ENCODE measurements at regions not wholly inside any gene's neighbourhood (a gene's known extent, or its start where the extent isn't known, plus 50 kb on each side); places are given as distances from the start of the nearest gene placed in this dataset.
"Not testable (repeated sequence)": the region's sequence is repeated elsewhere in the genome, so short reads cannot be mapped to it uniquely, and the experiment has no call there.

GRCh38 chr18:75895135-75895534 is 467.6 kb upstream of the SMIM21 start:
- no peak for DNase-seq

DNA sequence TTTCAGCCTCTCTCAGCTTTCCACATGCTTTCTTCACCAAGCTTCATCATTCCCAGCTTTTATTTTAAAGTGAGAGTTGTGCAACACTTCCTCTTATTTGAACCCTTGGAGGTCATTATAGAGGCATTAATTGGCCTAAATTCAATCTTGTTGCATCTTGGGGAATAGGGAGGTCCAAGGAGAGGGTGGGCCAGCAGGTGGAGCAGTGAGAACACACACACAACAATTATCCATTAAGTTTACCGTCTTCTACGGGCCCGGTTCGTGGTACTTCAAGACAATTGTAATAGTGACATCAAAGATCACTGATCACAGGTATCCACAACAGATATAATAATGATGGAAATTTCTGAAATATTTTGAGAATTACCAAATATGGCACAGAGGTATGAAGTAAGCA is 457.2 kb upstream of the SMIM21 start:
- DNase-seq = no peak

- DNase-seq = no peak
Observed at GRCh38 chr18:75880925-75881504, 453.5 kb upstream of the SMIM21 start.

DNA sequence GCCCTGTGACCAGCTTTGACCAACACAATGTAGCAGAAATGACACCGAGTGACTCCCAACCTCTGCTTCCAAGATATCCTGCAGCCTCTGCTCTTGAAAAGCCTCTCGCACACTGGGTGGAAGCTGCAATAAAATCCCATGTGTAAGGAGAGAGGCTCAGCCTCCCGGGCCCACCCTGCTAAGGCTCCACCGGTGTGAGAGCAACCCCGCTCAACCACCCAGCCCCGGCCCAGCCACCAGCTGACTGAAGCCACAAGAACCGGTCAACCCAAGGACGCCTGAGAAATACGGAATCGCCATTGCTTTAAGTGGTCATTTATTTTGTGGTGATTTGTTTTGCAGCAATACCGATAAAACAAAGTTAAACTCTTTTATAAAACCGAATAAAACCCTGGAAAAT is 452.8 kb upstream of the SMIM21 start:
- no peak for DNase-seq

DNA sequence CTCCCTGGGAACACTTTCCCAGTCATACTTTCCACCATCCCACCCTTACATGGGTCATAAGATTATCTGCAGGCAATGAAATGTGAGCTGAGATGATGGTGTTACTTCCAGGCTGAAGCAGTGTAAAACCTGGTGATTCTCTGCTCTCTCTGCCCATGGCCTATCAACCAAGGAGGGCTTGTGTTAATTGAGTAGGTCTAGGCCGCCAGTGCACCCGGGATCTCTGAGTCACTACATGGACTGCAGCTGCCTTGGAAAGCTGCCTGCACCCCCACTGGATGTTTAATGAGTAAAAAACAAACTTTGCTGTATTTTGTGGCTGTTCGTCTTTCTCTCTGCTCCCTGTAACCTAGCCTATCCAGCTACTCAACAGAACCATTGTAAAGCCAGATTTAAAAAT is 451.7 kb upstream of the SMIM21 start:
- no peak for DNase-seq

DNA sequence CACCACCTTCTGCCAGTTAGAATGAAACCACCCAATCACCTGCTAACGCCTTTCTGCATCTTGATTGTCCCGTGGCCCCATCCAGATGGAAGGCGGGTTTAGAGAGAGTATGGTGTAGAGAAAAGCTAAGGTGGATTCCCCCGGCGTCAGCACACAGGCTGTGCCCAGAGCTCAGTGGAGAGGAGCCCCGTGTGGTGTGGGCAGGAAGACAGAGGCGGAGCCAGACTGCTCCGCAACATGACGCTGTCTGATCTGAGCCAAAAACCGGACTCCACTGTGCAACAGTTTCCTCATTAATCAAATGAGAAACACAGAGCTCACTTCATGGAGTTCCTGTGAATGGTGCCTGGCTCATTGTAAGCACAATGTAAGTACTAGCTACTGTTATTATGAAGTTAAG is 448.1 kb upstream of the SMIM21 start:
- DNase-seq = no peak

DNA sequence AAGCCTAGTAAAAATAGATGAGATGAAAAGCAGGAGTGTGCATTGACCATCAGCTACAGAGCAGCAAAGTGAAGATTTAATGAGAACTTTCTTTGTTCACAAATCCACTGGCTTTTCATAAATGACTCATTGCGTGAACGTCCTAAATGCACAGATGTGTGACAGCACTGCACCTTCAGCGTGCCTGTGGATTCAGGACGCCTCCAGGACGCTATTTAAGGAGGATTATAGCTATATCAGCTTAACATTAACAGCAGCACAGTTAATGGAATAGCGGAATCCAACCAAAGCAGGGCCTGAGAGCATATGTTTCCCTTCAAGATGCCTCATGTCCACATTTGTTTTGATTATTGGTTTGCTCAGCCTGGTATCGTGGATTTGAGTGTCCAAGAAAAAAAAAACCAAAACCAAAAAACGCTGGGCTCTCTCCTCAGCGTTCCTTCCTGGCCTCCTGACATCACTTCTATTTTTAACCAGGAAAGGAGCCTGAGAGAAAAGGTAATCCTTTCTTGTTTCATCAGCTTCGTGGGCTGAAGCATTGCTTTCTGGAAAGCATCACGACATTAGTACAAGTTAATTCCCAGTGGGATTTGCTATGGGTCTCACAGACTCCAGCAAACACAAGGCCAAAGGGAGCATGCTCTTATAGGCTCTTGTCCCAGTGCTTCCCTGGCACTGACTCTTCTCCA is 447.0 kb upstream of the SMIM21 start:
- DNase-seq = no peak

GRCh38 chr18:75871596-75871995 is 444.1 kb upstream of the SMIM21 start:
- no peak for DNase-seq

DNA sequence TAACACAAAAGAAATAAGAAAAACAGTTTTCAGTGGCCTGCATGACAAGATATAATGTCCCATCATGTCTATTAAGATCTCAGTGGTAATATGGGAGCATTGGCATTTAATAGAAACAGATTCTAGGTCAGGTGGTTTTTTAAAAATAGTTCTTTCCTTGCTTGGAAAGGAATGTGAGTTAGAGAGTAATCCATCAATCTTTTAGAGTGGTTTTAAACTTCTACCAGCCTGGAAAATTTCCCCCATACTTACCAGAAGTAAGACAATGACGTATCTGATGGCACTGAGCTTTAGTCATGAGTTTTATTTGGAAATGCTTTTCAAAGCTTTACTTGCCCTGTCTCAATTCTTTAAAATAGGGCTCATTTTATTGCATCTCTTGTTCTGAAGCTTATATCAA is 441.7 kb upstream of the SMIM21 start:
- no peak for DNase-seq

GRCh38 chr18:75868031-75868430 is 440.5 kb upstream of the SMIM21 start:
- no peak for DNase-seq

DNA sequence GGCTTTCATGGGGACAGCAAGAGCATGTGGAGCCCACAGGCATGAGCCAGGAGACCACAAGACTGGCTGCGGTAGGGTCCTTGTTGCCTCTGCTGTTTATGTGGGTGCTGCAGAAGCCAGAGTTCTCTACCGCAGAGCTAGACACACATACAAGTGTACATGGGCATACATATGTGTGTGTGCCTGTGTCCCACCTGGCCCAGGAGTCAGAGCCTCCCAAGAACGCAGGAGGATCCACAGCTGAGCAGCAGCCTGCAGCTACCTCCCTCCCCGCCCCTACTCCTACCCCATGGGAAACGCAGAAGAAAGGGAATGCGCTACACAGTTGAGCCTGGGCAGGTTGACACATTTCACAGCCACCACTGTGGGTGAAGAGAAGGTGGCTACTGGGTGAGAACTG is 438.1 kb upstream of the SMIM21 start:
- DNase-seq = no peak

GRCh38 chr18:75864816-75865215 is 437.3 kb upstream of the SMIM21 start:
- DNase-seq = no peak

- no peak for DNase-seq
Observed at GRCh38 chr18:75863696-75864095, 436.2 kb upstream of the SMIM21 start.

GRCh38 chr18:75862458-75862857 is 435.0 kb upstream of the SMIM21 start:
- no peak for DNase-seq

DNA sequence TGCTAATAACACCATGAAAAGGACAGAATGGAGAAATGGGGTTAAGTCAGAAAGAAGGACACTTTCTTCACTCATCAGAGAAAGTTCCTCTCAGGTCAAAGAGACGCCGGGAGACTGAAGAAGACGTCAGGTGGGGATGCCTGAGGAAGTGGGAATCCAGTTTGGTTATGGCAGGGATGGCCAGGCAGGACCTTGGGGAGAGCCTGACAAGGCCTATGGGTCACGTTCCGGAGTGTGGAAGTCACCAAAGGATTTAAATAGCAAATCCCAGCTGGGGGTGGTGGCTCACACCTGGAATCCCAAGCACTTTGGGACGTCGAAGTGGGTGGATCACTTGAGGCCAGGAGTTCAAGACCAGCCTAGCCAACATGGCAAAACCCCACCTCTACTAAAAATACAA is 432.7 kb upstream of the SMIM21 start:
- DNase-seq = no peak

GRCh38 chr18:75859533-75859932 is 432.0 kb upstream of the SMIM21 start:
- no peak for DNase-seq

DNA sequence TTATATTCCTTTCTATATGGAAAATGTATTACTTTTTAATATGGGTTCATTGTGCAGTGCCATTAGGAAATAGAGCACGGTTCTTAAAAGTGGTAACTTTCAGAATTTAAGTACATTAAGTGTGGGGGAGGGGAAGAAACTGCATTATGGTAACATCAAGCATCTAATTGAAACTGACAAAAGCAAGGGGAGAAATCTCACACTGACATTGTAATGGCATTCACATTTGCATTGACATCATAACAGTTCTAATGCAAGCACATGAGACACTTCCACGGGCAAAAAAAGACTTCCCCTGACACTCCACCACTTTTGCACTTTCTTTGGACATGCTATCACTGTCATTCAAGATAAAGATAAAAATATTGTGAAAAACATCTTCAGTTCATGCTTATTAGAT is 431.3 kb upstream of the SMIM21 start:
- no peak for DNase-seq

DNA sequence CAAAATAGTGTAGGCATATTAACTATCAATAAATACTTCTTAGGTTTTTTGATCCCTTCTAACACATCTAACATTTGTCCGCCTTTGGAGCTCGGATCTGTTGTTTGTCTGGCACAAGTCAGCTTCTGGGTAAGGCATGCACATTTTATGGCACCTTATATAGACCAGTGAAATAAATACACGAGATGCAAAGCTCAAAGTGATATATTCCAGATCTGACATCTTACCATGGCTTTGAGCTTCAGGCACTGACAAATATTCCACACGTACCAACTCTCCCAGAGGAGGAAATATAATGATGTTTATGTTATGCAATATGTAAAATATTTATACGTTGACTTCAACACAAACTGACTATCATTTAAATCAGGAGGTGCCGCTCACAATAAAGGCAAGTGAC is 430.1 kb upstream of the SMIM21 start:
- DNase-seq = no peak

DNA sequence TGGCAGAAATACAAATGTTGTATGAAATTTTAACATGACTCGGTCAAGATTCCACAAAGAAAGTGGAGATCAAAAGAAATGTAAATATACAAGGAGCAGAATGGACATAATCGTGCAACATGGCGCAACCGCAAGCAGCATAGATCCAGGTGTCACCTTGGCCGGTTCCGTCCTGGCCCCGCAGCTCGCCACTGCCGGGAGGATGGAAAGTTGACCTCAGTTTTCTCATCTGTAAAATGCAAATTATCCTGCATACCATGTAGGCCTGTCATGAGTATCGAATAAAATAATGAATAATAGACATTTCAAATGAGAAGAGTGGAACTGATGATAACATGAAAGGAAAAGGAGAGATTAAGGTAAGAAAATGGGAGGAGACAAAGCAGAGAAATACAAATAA is 427.3 kb upstream of the SMIM21 start:
- DNase-seq = no peak

- peak; percentile 59 for DNase-seq
Observed at GRCh38 chr18:75854174-75854573, 426.7 kb upstream of the SMIM21 start.

GRCh38 chr18:75846321-75846720 is 418.8 kb upstream of the SMIM21 start:
- no peak for DNase-seq

GRCh38 chr18:75845413-75845812 is 417.9 kb upstream of the SMIM21 start:
- DNase-seq = no peak

- no peak for DNase-seq
Observed at GRCh38 chr18:75844146-75844545, 416.6 kb upstream of the SMIM21 start.

- DNase-seq = no peak
Observed at GRCh38 chr18:75840131-75840530, 412.6 kb upstream of the SMIM21 start.

DNA sequence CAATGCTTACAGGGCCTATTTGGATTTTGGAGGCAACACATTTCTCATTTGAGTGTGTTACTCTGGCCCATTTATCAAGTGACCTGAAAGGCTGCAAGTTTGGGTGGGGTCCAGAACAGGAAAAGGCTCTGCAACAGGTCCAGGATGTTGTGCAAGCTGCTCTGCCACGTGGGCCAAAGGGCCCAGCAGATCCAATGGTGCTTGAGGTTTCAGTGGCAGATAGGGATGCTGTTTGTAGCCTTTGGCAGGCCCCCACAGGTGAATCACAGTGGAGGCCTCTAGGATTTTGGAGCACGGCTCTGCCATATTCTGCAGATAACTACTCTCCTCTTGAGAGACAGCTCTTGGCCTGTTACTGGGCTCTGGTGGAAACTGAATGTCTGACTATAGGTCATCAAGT is 412.2 kb upstream of the SMIM21 start:
- DNase-seq = not testable (repeated sequence)
